ENCODE measurements at regions not wholly inside any gene's neighbourhood (a gene's known extent, or its start where the extent isn't known, plus 50 kb on each side); places are given as distances from the start of the nearest gene placed in this dataset.

- Histone ChIP-seq H3K4me3 (ENCODE audit: low read depth, low read length, poor library complexity, severe bottlenecking) (no peak overlapping the region), H3K36me3 (ENCODE audit: insufficient read depth, low read length, poor library complexity, severe bottlenecking) (no peaks in the 10 kb centered on the region), H3K4me1 (ENCODE audit: insufficient read depth, low read length, poor library complexity, severe bottlenecking) (peaks cover 30% of the 10 kb centered on the region), H3K27me3 (replicated peaks; ENCODE audit: insufficient read depth, low read depth, low read length, poor library complexity) (no peaks in the 10 kb centered on the region), H3K27ac (ENCODE audit: low read depth, low read length, poor library complexity, severe bottlenecking) (no peak overlapping the region), H3K9me3 (ENCODE audit: low read depth, low read length, poor library complexity, severe bottlenecking) (no peaks in the 10 kb centered on the region)
- intact Hi-C loops (cut with micrococcal nuclease; ENCODE audit: unreplicated experiment): no loop called here
- ChIA-PET POLR2A (ENCODE audit: low non-redundant PET) (no interaction called here), CTCF (no interaction called here)
- TF ChIP-seq EZH2 (IDR thresholded peaks at IDR 0.05; ENCODE audit: borderline replicate concordance, low read depth, low read length, poor library complexity, severe bottlenecking) (no peak), CTCF (conservative IDR thresholded peaks at IDR 0.05; ENCODE audit: low read depth, low read length) (no peak)
- DNase-seq (ENCODE audit: low spot score): no peak
- BruUV-seq (replicated peaks): no TSS peak
These were observed 96.3 kb downstream of the ZNF608 start for GRCh38 chr5:124650147-124650561.

- H3K4me1 ChIP-seq (ENCODE audit: insufficient read depth, low read length, poor library complexity, severe bottlenecking): peaks cover 28% of the 10 kb centered on the region
- H3K36me3 ChIP-seq (ENCODE audit: insufficient read depth, low read length, poor library complexity, severe bottlenecking): no peaks in the 10 kb centered on the region
- no peaks in the 10 kb centered on the region for H3K27me3 ChIP-seq (replicated peaks; ENCODE audit: insufficient read depth, low read depth, low read length, poor library complexity)
- CTCF ChIA-PET: no interaction called here
- no peak overlapping the region for H3K4me3 ChIP-seq (ENCODE audit: low read depth, low read length, poor library complexity, severe bottlenecking)
- H3K9me3 ChIP-seq (ENCODE audit: low read depth, low read length, poor library complexity, severe bottlenecking): no peaks in the 10 kb centered on the region
- no TSS peak for BruUV-seq (replicated peaks)
- TF ChIP-seq CTCF (conservative IDR thresholded peaks at IDR 0.05; ENCODE audit: low read depth, low read length) (no peak), EZH2 (IDR thresholded peaks at IDR 0.05; ENCODE audit: borderline replicate concordance, low read depth, low read length, poor library complexity, severe bottlenecking) (no peak)
- POLR2A ChIA-PET (ENCODE audit: low non-redundant PET): no interaction called here
- intact Hi-C loops (cut with micrococcal nuclease; ENCODE audit: unreplicated experiment): no loop called here
- DNase-seq (ENCODE audit: low spot score): peak; percentile 43
- no peak overlapping the region for H3K27ac ChIP-seq (ENCODE audit: low read depth, low read length, poor library complexity, severe bottlenecking)
These were observed 96.8 kb downstream of the ZNF608 start for GRCh38 chr5:124649491-124650146.

GRCh38 chr5:124648902-124649467 lies 97.5 kb downstream of the ZNF608 start:
- no TSS peak for BruUV-seq (replicated peaks)

More at GRCh38 chr5:124648902-124649467, 97.5 kb downstream of the ZNF608 start:
- CTCF ChIA-PET: no interaction called here
- Histone ChIP-seq H3K4me1 (ENCODE audit: insufficient read depth, low read length, poor library complexity, severe bottlenecking) (peaks cover 28% of the 10 kb centered on the region), H3K4me3 (ENCODE audit: low read depth, low read length, poor library complexity, severe bottlenecking) (no peak overlapping the region), H3K36me3 (ENCODE audit: insufficient read depth, low read length, poor library complexity, severe bottlenecking) (no peaks in the 10 kb centered on the region), H3K27me3 (replicated peaks; ENCODE audit: insufficient read depth, low read depth, low read length, poor library complexity) (no peaks in the 10 kb centered on the region), H3K9me3 (ENCODE audit: low read depth, low read length, poor library complexity, severe bottlenecking) (no peaks in the 10 kb centered on the region), H3K27ac (ENCODE audit: low read depth, low read length, poor library complexity, severe bottlenecking) (no peak overlapping the region)
- intact Hi-C loops (cut with micrococcal nuclease; ENCODE audit: unreplicated experiment): no loop called here
- POLR2A ChIA-PET (ENCODE audit: low non-redundant PET): no interaction called here
- DNase-seq (ENCODE audit: low spot score): no peak
- TF ChIP-seq CTCF (conservative IDR thresholded peaks at IDR 0.05; ENCODE audit: low read depth, low read length): no peak
